HG02970 (cell line): ENCODE measurements at regions not wholly inside any gene's neighbourhood (a gene's known extent, or its start where the extent isn't known, plus 50 kb on each side); places are given as distances from the start of the nearest gene placed in this dataset.

Experiments
- ATAC-seq: cut with Tn5 transposase; IDR thresholded peaks from one replicate; pipeline ENCODE4 v1.9.1; 2021; ENCODE audit warnings: mild to moderate bottlenecking, moderate library complexity, moderate number of reproducible peaks; ENCODE audit not compliant: unreplicated experiment, low FRiP score

DNA sequence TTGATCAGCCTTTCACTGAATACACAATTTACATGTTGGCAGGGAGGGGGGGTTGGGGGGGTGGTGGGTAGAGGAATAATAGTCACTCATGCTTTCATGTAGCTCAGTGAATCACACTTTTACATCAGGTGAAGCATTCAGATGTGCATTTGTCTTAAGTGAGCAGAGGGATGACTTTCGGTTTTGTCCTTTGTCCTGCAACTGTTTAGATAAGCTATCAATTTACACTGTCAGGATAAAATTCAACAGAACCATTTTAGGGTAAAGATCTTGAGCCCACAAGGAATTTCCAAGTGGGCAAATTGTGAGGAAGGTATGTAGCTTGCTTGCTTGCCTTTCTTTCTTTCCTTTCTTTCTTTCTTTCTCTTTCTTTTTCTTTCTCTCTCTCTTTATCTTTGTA lies 576.2 kb downstream of the MTRR start:
- no peak for ATAC-seq

DNA sequence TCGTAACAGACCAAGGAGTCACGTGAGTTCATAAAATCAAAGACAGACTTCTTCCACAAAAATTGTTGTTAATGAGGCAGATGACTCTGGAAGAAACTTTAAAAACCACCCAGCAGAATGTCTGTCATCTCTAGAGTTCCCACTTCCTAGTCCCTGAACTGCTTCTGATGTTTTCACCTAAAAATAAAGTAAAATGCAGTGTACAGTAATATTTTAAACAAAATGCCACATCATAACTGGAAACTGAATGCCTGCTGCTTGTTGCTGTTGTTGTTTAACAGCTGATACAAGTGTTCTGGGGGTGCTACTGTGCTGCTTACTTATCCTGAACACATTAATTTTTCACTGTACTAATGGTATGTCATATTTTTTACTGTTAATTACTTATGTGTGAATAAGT lies 577.2 kb downstream of the MTRR start:
- no peak for ATAC-seq

DNA sequence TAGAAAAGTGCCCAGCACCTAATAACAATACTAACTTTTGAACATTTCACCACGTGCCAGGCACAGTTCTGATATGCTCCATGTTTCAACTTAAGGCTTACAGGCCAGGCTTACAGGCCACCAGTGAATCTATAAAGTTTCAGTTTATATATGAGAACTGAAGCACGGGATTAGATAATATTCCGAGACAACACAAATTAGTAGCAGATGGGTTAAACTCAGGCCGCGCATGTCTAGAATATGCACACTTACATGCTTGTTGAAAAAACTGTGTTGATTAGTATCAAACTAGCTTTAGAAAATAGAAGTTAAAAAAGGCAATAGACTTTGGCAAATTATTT lies 587.9 kb downstream of the MTRR start:
- ATAC-seq = no peak

DNA sequence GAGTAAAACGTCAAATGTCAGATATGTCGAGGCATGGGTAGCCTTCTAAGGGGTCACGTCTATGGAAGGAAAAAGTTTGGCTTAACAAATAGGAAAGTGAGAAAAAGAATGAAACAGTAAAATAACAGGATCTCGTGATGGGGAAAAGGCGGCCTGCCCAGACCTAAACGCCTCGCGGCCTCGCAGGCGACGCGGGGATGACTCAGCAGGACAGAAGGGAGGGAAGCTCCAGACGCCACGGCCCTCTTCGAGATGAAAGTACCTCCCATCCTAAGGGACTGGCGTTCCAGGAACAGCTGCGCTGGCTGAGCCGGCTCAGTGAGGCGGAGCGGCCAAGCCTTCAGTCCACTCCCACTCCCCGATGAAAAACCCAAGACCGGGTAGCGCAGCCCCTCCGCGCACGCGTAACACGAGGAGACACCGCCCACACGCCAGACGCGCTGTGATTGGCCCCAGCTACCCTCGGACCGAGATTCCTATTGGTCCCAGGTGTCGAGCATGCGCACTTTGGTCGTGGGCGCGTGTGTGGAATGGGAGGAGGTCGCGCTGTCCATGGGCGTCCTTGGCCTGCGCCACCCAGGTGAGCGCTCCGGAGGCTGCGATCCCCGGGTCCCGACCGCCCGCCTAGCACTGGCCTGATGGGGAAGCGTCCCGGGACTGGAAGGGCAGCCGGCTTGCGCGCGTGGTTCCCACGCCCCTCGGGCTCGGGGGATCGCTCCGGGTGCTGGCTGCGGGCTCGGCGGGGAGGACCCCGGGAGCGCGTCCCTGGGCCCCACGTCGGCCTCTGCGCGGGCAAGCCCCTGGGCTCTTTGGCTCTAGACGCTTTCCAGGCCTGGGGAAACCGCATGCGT lies 588.5 kb downstream of the MTRR start:
- ATAC-seq = peak; percentile 48

DNA sequence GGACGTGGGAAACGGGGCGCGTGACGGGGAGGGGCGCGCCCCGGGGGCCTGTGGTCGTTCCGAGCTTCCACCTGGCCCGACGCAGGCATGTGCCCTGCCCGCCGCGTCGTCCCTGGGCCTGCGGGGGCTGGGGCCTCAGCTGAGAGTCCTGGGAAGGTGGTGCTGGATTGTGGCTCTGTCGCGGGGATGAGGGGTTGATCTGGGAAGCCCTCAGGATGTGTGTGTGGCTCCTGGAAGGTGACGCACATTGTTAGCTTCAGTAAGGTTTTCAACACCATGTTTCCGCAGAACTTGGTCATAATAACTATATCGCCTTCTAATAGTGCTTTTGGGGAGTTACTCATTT lies 589.1 kb downstream of the MTRR start:
- ATAC-seq = no peak

DNA sequence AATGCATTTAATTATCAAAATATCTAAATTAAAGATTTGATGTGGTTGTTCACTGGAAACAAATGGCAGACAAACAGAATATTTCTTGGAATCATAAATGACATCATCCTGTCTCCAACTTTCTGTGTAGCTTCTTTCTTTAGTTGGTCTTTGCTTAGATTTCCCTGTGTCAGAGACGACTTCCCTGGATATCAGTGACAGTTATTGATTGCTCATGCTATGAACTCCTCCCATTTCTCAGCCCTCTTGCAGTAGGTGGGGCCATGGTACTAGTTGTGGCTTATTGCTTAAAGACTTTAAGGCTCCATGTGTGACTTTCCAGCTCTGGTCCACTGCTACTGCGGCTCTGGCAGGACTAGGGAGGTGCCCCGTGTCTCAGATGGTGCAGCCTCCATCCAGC lies 592.6 kb downstream of the MTRR start:
- ATAC-seq = no peak

DNA sequence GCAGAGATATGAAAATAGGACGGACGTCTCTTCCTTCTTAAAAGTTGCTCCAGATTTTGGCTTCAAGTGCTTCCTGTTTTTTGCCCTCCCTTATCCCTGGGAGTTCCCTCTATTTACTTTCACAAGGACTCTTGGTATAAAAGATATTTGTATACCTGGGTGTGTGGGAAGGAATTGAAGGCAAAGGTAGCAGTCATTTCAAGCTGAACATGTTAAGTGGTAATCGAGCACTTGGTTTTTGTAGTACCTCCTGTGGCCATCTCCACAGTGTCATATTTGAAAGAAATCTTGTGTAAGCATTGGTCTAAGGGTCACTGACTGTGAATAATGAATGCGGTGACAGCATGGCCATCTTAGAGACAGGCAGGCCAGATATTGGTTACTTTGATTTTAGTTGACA lies 593.6 kb downstream of the MTRR start:
- ATAC-seq = no peak

DNA sequence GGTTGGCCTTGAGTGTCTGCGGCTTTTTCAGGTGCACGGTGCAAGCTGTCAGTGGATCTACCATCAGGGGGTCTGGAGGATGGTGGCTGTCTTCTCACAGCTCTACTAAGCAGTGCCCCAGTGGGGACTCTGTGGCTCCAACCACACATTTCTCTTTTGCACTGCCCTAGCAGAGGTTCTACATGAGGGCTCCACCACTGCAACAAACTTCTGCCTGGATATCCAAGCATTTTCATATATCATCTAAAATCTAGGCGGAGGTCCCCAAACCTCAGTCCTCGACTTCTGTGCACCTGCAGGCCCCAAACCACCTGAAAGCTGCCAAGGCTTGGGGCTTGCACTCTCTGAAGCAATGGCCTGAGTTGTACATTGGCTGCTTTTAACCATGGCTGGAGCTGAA lies 601.5 kb downstream of the MTRR start:
- no peak for ATAC-seq

DNA sequence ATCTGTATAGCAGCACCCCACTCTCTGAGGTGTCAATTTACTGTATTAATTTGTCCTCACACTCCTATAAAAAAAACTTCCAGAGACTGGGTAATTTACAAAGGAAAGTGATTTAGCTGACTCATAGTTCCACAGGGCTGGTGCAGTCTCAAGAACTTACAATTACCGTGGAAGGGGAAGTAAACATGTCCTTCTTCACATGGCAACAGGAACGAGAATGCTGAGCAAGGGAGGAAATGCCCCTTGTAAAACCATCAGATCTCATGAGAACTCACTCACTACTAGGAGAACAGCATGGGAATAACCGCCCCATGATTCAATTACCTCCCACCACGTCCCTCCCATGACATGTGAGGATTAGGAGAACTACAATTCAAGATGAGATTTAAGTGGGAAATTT lies 602.6 kb downstream of the MTRR start:
- ATAC-seq = no peak

DNA sequence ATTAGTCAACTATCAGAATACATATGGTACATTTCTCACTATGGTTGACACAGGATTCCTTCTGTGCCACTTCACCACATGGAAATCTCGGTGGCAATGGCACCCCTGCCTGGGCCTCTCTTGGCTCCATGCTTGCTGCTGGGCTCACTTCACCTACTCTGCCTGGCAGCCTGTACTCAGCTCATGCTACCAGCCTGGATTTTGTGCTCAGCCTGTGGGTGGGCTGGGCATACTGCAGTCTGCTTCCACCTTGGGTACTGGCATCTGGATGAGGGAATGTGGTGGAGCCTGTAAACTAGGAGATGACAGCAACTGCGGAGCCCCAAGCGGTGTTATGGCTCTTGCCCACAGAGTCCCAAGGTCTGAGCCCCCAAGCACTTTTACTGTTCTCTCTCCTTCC lies 604.1 kb downstream of the MTRR start:
- no peak for ATAC-seq

DNA sequence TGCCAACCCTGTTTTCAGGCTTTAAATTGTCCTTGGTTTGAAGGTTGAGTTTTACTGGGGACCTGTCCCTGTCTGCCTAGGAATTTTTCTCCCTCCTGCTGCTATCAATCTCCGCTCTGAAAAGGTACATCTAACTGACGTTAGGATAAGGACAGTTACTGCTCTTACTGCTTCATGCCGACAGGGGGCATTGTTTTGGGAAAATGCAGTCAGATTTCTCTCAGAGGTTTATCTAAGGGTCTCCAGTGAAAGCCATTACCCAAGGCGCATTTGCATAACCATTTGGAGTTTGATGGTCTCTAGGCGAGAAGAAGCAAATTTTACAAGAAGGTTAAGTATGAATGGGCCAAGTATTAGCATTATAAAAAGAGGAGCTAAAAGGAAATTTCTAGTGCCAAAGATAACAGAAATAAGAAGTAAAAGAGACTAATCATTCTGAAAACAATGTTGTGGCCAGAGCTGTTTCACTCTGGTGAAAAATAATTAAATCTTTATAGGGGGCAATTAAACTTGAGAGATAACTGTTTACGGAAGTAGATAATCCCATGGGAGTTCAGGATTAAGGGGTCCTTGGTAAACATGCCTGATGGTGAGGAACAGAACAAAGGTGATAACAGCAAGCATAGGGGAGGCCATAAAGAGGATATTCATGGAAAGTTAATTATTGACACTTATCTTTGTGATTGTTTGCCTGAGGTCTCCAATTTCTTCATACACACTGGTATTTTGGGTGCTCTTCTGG lies 605.0 kb downstream of the MTRR start:
- no peak for ATAC-seq

DNA sequence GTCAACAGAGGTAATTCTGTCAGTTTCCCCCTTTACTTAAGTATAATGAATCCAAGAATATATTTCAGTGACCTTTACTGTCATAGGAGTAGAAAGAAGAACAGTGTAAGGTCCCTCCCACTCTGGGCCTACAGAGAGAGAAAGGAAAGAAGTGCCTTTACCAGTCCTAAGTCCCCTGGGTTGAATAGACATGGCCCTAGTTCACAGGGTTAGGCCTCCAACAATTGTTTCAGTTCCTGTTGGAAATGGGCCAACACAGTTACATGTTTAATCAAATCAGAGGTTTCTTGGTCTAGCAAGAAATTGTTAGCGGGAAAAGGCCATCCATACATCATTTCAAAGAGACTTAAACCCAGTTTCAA lies 605.6 kb downstream of the MTRR start:
- no peak for ATAC-seq

DNA sequence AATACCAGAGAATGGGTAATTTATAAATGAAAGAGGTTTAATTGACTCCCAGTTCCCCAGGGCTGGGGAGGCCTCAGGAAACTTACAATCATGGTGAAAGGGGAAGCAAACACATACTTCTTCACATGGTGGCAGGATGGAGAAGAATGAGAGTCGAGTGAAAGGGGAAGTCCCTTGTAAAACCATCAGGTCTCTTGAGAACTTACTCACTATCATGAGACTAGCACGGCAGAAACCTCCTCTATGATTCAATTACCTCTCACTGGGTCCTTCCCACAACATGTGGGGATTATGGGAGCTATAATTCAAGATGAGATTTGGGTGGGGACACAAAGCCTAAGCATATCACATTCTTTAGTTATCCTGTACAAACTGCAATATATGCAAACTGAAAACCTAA lies 609.4 kb downstream of the MTRR start:
- no peak for ATAC-seq

DNA sequence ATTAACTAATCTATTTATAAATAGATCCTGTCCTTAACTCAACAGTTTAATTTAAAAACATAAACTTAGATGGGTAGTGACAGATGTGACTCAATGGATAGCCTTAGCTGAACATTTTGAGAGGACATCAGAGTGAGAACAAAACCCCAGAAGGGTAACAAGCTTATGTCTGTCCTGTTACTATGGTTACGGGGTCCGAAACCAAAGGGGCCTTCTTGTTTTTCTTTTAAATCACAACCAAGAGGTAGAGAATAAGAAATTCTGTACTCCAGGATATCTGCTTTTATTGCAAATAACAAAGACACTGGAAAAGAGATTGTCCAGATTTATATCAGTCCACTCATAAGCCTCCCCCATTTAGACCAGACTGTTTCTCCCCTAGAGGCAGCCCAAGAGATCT lies 612.1 kb downstream of the MTRR start:
- no peak for ATAC-seq

DNA sequence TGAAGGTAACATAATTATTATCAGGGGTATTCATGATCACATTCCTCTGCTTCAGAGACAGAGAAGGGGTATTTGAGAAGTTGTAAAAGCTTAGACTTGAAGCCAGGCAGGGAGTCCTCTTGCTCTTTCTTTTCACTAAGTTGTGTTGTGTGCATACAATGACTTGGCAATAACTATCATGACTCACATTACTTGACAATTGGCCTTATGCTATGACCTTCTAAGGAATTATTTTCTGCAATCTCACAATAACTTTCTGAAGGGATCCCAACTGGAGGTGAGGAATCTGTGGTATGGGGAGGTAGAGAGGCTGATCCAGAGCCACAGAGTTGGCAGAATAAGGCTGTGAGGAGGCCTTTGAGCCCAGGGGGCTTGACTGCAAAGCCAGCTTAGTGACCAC lies 622.3 kb downstream of the MTRR start:
- no peak for ATAC-seq

DNA sequence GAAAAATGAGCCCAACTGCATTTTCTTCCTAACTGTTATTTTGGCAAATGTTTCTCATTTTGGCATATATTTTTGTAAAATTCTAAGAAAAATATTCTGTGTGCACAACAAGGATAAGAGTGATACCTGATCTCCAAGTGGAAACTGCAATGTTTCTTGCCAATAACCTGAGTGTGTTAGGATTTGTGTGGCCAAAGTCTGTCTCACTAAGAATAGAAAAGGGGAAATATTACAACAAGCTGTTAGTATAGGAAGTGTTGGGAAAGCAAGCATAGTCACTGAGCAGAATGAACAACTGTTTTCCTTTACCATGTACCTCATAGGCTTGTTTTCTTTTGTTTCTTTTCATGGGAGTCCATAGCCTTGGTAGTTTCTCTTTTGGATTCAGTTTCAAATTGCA lies 624.2 kb downstream of the MTRR start:
- ATAC-seq = no peak

DNA sequence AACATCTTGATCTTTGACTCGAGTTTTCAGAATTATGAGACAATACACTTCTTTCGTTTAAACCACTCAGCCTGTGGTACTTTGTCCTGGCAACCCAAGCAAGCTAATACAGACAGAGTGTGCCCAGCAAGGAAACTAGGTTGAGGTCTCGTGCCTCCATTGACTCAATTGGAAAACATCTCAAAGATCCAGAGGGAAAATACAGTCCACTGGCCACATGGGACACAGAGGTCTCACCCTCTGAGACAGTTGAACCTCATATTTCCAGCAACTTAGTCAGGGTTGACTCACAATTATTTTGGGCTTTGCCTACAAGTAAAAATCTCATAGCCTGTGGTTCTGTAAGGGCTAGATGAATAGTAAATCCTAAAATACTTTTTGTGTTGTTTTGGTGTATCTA lies 631.5 kb downstream of the MTRR start:
- no peak for ATAC-seq

DNA sequence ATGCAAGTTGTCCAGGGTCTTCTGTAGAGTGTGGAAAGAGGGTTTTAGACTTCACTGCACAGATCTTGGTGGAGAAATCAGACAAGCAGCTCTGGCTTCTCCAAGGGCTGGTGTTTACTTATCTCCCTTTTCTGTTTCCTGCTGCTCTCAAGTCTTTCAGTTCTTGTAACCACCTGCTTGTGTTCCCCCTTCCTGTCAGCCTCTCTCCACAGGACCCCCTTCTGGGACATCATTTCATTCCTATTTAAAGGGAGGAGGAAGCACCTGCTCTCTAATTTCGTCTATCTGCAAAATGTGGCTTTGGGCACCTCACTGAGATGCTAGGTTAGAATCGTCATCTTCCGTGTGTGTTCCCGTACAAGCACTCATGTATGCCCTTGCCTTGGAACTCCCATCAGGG lies 636.2 kb downstream of the MTRR start:
- no peak for ATAC-seq

DNA sequence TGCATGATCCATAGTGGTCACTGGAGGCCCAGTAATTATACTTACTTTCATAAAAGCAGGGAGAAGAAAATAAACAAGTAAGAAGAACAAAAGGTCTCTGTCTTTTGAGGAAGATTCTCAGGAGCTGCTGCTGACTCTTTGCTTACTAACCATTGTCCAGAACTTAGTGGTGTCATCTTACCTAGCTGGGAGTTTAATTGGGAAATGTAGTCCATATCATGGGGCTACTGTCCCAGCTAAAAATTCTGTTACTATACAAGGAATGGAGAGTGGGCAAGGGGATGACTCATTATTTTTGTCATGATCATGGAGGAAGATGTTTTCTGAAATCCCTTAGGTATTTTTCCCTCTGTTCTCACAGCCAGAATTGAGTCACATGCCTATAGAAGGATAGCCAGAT lies 639.3 kb downstream of the MTRR start:
- no peak for ATAC-seq

DNA sequence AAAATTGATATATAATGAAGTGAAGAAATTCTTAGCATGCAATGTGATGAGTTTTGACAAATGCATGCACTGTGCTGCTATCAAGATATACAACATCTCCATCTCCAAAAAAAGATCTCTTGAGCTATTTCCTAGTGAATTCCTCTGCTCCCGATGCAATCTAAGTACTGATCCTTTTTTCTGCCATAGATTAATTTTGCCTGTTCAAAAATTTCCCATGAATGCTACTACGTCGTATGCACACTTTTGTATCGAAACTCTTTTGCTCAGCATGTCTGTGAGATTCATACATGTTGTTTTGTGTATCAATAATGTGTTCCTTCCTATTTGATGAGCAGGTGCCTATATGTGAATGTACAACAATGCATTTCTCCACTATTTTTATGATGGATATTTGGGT lies 647.4 kb downstream of the MTRR start:
- ATAC-seq = no peak

DNA sequence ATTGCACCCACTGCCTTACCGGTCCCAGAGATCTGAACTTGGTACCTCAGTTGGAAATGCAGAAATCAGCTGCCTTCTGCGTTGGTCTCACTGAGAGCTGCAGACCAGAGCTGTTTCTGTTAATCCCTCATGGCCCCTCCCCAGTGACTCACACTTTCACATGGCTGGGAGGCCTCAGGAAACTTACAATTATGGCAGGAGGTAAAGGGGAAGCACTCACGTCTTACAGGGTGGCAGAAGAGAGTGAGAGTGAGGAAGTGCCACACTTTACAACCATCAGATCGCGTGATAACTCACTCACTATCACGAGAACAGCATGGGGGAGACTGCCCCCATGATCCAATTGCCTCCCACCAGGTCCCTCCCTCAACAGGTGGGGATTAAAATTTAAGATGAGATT lies 648.5 kb downstream of the MTRR start:
- ATAC-seq = no peak

DNA sequence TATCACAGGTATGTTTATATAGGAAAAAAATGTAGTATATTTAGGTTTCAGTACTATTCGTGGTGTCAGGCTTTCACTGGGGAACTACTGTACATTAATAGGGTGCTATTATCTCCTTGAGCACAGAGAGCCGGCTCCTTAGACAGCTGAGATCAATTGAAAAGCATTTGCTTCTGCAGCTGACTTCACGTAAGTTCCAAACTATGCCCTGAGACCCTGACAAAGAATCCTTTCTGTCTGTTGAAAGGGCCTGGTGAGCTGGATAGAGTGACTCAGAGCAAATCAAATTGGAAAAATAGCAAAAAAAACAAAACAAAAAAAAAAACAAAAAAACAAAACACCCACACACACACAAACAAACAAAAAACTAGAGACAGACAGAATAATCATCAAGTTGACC lies 652.0 kb downstream of the MTRR start:
- ATAC-seq = no peak
